Right cardiac atrium (tissue), 5 donors: ENCODE measurements at regions not wholly inside any gene's neighbourhood (a gene's known extent, or its start where the extent isn't known, plus 50 kb on each side); places are given as distances from the start of the nearest gene placed in this dataset.

Experiments used
- ATAC-seq, 2 donors: fragments of 200-7000 bp; cut with Tn5 transposase; one replicate each; pipeline versions ENCODE4 v1.8.0 to v1.9.1; 2020; ENCODE audit warnings: moderate library complexity in 2 of 2, mild to moderate bottlenecking in 1 of 2
- DNase-seq, 3 donors: peaks; one replicate each; pipeline ENCODE4 v3.0.0-alpha.2; 2020
- H3K27ac ChIP-seq: one replicate; pipeline ENCODE4 v1.5.1; 2013; ENCODE audit warnings: mild to moderate bottlenecking, low read length, control low read depth, moderate library complexity
- H3K27me3 ChIP-seq: one replicate; pipeline ENCODE4 v1.6.1; 2013; ENCODE audit not compliant: control insufficient read depth, insufficient read depth
- H3K4me1 ChIP-seq: one replicate; pipeline ENCODE4 v1.6.1; 2013; ENCODE audit warnings: low read length; ENCODE audit not compliant: control insufficient read depth, insufficient read depth
- H3K4me3 ChIP-seq: one replicate; pipeline ENCODE4 v1.5.1; 2013; ENCODE audit warnings: low read length, control low read depth
- H3K9me3 ChIP-seq: one replicate; pipeline ENCODE4 v1.6.1; 2013; ENCODE audit warnings: low read length; ENCODE audit not compliant: control insufficient read depth
- WGBS: extraction: QIAGEN DNeasy Blood & Tissue Kit; methylation state at CpG from one replicate; pipeline ENCODE4 v1.1.7; 2013; 5-methylcytosine and 5-hydroxymethylcytosine counted together
- intact Hi-C, 4 donors: fragments of 100-400 bp; cut with DNase I; formaldehyde crosslinking; loops; one replicate each; pipeline versions ENCODE4 v1.11.0 to v1.14.0; 2022 to 2023
- donor health status: healthy with polysubstance abuse.
- donor health status: DM: no; HTN: yes; CAD: no.
- donor health status: DM: no; HTN: no; CAD: no.
- donor health status: DM: no; HTN: yes; CAD: no; lungs with severe emphysema.
- donor health status: DM: yes; HTN: yes; CAD: no.

- no peak for ATAC-seq
- Histone ChIP-seq H3K9me3 (no peaks in the 10 kb centered on the region), H3K4me1 (no peaks in the 10 kb centered on the region), H3K27ac (no peak overlapping the region), H3K4me3 (no peak overlapping the region), H3K27me3 (no peaks in the 10 kb centered on the region)
- intact Hi-C loops: no loop called here
- WGBS: 67% methylated on average over 4 of the region's 4 CpGs
- no peak for DNase-seq
These were observed 832.0 kb downstream of the TLR4 start for GRCh38 chr9:118536153-118536552.

- no peak overlapping the region for H3K27ac ChIP-seq
- no peaks in the 10 kb centered on the region for H3K9me3 ChIP-seq
- H3K4me3 ChIP-seq: no peak overlapping the region
- no peaks in the 10 kb centered on the region for H3K4me1 ChIP-seq
- H3K27me3 ChIP-seq: no peaks in the 10 kb centered on the region
- DNase-seq (no peak), ATAC-seq (no peak)
- intact Hi-C loops: no loop called here
- 78% methylated on average over 2 of the region's 2 CpGs for WGBS
These were observed 830.3 kb downstream of the BRINP1 start for GRCh38 chr9:118538959-118539358.

DNA sequence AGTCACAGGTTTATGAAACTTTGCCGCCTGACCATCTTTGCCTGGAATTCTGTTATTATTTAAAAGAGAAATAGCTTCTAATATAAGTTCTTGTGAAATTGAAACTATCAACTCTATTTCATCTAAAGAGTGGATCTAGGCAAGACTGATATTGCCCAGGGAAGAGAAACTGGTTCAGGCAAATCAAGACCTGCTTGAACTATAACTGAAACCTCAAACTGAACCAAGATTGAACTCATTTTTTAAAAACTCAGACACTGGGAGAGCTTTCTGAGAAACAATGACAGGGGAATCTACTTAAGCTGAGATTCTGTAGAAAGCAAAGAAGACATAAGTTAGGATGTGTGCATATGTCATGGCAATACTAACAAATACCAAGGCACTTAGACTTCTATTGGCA lies 815.8 kb downstream of the BRINP1 start:
- DNase-seq: no peak

GRCh38 chr9:118554987-118555386 lies 814.2 kb downstream of the BRINP1 start:
- intact Hi-C loops: no loop called here
- no peak overlapping the region for H3K4me3 ChIP-seq
- H3K27ac ChIP-seq: no peak overlapping the region
- ATAC-seq (no peak), DNase-seq (no peak)
- H3K27me3 ChIP-seq: no peaks in the 10 kb centered on the region
- 68% methylated on average over 7 of the region's 7 CpGs for WGBS
- H3K4me1 ChIP-seq: no peaks in the 10 kb centered on the region
- no peaks in the 10 kb centered on the region for H3K9me3 ChIP-seq

More for the DNA sequence above, 815.8 kb downstream of the BRINP1 start:
- no peak overlapping the region for H3K4me3 ChIP-seq
- no peaks in the 10 kb centered on the region for H3K4me1 ChIP-seq
- intact Hi-C loops: no loop called here
- 91% methylated on average over 1 of the region's 1 CpG for WGBS
- H3K9me3 ChIP-seq: no peaks in the 10 kb centered on the region
- no peaks in the 10 kb centered on the region for H3K27me3 ChIP-seq
- H3K27ac ChIP-seq: no peak overlapping the region
- ATAC-seq: no peak

DNA sequence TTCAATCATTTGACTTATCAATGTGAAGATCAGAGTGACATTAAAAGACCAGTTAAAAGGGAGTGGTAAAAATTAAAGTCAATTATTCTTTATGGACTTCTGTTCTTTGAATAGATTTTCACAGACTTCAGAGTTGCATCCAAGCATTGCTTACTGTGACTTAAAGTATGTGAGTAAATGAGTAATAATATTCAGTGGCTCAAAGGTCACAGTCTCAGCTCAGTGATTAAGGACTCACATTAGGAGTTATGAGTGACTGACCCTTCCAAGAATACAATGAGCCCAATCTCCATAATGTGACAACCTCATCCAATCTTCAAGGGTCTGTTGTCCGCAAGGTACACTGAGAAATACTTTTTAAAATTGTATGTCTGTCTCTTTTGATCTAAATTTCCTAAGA lies 811.2 kb downstream of the BRINP1 start:
- no peaks in the 10 kb centered on the region for H3K4me1 ChIP-seq
- intact Hi-C loops: no loop called here
- H3K4me3 ChIP-seq: no peak overlapping the region
- DNase-seq (no peak), ATAC-seq (no peak)
- no peak overlapping the region for H3K27ac ChIP-seq
- no peaks in the 10 kb centered on the region for H3K27me3 ChIP-seq
- WGBS: 82% methylated on average over 1 of the region's 1 CpG
- no peaks in the 10 kb centered on the region for H3K9me3 ChIP-seq

GRCh38 chr9:118558891-118559290 lies 810.3 kb downstream of the BRINP1 start:
- H3K4me3 ChIP-seq: no peak overlapping the region
- DNase-seq (no peak), ATAC-seq (no peak)
- H3K4me1 ChIP-seq: no peaks in the 10 kb centered on the region
- H3K27ac ChIP-seq: no peak overlapping the region
- intact Hi-C loops: no loop called here
- H3K27me3 ChIP-seq: no peaks in the 10 kb centered on the region
- no peaks in the 10 kb centered on the region for H3K9me3 ChIP-seq

GRCh38 chr9:118561051-118561450 lies 808.2 kb downstream of the BRINP1 start:
- Histone ChIP-seq H3K27ac (no peak overlapping the region), H3K4me1 (no peaks in the 10 kb centered on the region), H3K4me3 (no peak overlapping the region), H3K27me3 (no peaks in the 10 kb centered on the region), H3K9me3 (no peaks in the 10 kb centered on the region)
- intact Hi-C loops: no loop called here
- WGBS: 72% methylated on average over 3 of the region's 3 CpGs
- DNase-seq: no peak
- no peak for ATAC-seq

- WGBS: 72% methylated on average over 2 of the region's 2 CpGs
- H3K9me3 ChIP-seq: no peaks in the 10 kb centered on the region
- no peak for DNase-seq
- H3K4me1 ChIP-seq: no peaks in the 10 kb centered on the region
- intact Hi-C loops: no loop called here
- no peaks in the 10 kb centered on the region for H3K27me3 ChIP-seq
- no peak overlapping the region for H3K4me3 ChIP-seq
- ATAC-seq: no peak
- no peak overlapping the region for H3K27ac ChIP-seq
These were observed 805.6 kb downstream of the BRINP1 start for GRCh38 chr9:118563677-118564076.

GRCh38 chr9:118567861-118568260 lies 801.4 kb downstream of the BRINP1 start:
- no peaks in the 10 kb centered on the region for H3K4me1 ChIP-seq
- no peak for ATAC-seq
- 89% methylated on average over 2 of the region's 2 CpGs for WGBS

GRCh38 chr9:118568704-118569103 lies 800.5 kb downstream of the BRINP1 start:
- ATAC-seq (no peak), DNase-seq (no peak)
- Histone ChIP-seq H3K9me3 (no peaks in the 10 kb centered on the region), H3K27ac (no peak overlapping the region), H3K4me1 (no peaks in the 10 kb centered on the region), H3K4me3 (no peak overlapping the region), H3K27me3 (no peaks in the 10 kb centered on the region)
- 51% methylated on average over 3 of the region's 3 CpGs for WGBS
- intact Hi-C loops: no loop called here

More at GRCh38 chr9:118567861-118568260, 801.4 kb downstream of the BRINP1 start:
- DNase-seq: no peak
- H3K9me3 ChIP-seq: no peaks in the 10 kb centered on the region
- no peak overlapping the region for H3K27ac ChIP-seq
- H3K27me3 ChIP-seq: no peaks in the 10 kb centered on the region
- intact Hi-C loops: no loop called here
- H3K4me3 ChIP-seq: no peak overlapping the region

GRCh38 chr9:118569148-118569547 lies 800.1 kb downstream of the BRINP1 start:
- Histone ChIP-seq H3K4me3 (no peak overlapping the region), H3K4me1 (no peaks in the 10 kb centered on the region), H3K27me3 (no peaks in the 10 kb centered on the region), H3K9me3 (no peaks in the 10 kb centered on the region), H3K27ac (no peak overlapping the region)
- intact Hi-C loops: no loop called here
- 85% methylated on average over 3 of the region's 3 CpGs for WGBS
- ATAC-seq: no peak
- DNase-seq: no peak

DNA sequence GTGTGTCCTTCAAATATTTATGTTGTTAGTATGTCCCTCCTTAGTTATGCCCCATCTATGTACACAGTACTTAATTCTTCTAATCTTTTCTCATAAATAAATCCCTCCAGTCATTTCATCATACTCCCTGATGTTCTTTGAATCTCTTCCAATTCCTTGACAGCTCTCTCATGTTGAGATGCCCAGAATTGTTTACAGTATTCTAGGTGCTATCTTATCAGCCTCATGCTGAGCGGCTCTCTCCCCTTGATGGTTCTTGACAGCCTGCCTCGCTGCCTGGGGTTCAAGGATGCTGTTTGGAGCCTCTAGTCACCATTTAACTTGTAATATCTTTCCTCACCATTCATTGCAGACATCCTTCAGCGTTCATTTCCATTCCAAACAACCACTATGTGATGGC lies 799.2 kb downstream of the BRINP1 start:
- H3K9me3 ChIP-seq: no peaks in the 10 kb centered on the region
- DNase-seq (no peak), ATAC-seq (no peak)
- 16% methylated on average over 3 of the region's 3 CpGs for WGBS
- H3K27me3 ChIP-seq: no peaks in the 10 kb centered on the region
- H3K4me1 ChIP-seq: no peaks in the 10 kb centered on the region
- H3K27ac ChIP-seq: no peak overlapping the region
- no peak overlapping the region for H3K4me3 ChIP-seq
- intact Hi-C loops: no loop called here
